ENCODE measurements at regions not wholly inside any gene's neighbourhood (a gene's known extent, or its start where the extent isn't known, plus 50 kb on each side); places are given as distances from the start of the nearest gene placed in this dataset.

- no peak overlapping the region for H3K4me3 ChIP-seq (ENCODE audit: low read depth, low read length)
Measured at GRCh38 chr22:47445716-47446290, 683.4 kb downstream of the TBC1D22A start.

DNA sequence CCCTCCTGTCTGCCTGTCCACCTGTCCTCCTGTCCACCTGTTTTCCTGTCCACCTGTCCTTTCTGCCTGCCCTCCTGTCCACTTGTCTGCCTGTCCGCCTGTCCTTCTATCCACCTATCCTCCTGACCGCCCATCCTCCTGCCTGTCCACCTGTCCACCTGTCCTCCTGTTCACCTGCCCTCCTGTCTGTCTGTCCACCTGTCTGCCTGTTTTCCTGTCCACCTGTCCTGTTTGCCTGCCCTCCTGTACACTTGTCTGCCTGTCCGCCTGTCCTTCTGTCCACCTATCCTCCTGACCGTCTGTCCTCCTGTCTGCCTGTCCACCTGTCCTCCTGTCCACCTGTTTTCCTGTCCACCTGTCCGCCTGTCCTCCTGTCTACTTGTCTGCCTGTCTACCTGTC, 682.8 kb downstream of the TBC1D22A start:
- no peak overlapping the region for H3K4me3 ChIP-seq (ENCODE audit: low read depth, low read length)

- H3K4me3 ChIP-seq (ENCODE audit: low read depth, low read length) = no peak overlapping the region
Measured at GRCh38 chr22:47444746-47445065, 682.3 kb downstream of the TBC1D22A start.

DNA sequence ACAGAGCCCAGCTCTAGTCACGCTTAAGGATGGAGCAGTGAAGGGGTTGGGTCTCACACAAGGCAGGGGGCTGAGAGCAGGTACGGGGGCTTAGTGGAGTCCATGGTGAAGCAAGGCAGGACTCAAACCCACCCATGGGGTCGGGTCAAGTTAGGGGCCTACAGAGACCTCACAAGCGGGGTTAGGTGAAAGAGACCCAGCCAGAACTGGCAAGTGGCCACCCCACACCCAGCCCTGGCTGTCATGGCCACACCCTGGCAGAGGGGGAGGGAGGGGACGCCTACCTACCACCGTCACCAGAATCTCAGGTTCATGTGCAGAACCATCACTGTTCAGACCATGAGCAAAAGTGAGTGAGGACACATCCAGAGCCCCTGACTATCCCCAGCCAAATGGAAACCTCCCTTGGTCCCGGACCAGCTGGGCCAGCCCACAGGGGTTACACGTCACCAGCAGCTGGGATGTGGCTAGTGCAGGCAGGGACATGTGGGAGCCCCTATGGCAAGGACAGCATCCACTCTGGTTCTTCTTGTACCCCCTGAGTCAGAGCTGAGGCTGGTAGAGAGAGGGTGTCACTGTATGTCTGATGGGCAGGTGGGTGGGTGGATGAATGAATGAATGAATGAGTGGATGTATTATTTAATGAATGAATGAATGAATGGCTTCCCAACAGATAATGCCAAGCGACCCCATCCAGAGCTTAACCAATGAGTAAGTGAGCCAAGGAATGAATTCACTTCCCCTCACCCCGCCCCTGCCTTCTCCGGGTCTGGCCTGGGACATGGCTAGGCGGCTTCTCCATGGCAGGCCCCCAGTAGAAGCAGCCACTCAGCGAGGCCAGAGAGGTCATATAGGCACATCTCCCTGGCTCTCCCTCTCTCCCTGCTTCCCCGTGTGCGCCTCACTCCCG, 681.6 kb downstream of the TBC1D22A start:
- no peak overlapping the region for H3K4me3 ChIP-seq (ENCODE audit: low read depth, low read length)

DNA sequence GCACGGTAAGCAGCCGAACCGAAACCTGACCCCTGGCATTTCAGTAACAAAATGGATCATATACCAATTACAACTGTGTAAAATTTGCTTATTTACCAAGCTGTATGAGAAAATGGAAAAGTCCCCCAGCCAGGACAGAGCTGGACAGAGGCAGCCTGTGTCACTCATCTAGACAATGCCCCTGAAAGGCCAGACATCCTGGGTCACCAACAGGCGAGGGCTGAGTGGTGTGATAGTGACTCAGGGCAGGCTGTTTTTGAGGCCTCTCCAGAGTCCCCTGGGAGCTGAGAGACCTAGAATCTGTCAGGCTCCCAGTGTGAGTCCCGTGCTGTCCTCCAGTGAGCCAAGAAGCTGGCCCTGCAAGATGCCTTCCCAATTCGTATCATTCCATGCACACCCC, 680.4 kb downstream of the TBC1D22A start:
- no peak overlapping the region for H3K4me3 ChIP-seq (ENCODE audit: low read depth, low read length)

- H3K4me3 ChIP-seq (ENCODE audit: low read depth, low read length) = no peak overlapping the region
Measured at GRCh38 chr22:47439643-47440265, 677.3 kb downstream of the TBC1D22A start.

DNA sequence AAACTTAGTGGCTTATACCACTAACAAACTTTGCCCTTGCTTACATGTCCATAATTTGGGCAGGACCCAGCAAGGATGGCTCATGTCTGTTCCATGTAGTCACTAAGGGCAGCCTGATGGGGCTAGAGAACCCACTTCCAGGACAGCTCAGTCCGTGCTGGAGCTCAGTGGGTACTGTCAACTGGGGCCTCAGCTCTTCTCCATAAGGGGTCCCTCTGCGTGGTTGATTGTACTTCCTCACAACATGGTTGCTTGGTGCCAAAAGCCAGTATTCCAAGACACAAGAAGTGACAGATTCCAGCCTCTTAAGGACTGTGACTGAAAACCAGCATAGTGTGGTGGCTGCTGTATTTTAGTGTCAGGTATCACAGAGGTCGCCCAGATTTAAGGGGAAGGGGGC, 675.2 kb downstream of the TBC1D22A start:
- no peak overlapping the region for H3K4me3 ChIP-seq (ENCODE audit: low read depth, low read length)

- H3K4me3 ChIP-seq (ENCODE audit: low read depth, low read length) = no peak overlapping the region
Measured at GRCh38 chr22:47437110-47437509, 674.7 kb downstream of the TBC1D22A start.

DNA sequence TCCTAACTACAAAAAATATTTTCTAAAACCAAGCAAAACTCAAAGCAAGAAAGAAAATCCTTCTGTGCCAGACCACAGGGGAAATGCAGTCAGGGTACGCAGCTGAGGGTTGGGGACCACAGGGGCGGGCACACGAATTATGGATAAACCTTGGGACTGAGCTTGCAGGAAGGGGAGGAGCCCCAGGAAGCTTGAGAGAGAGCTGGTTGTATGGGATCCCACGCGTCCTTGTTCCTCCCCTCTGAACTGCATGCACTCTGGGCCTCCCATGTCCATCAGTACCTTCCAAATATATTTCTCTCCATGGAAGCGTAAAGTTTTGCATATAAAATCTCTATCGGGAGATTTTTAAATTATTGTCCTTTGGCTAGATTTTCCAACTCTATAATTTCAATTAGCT, 673.4 kb downstream of the TBC1D22A start:
- H3K4me3 ChIP-seq (ENCODE audit: low read depth, low read length) = no peak overlapping the region

GRCh38 chr22:47435204-47435487, 672.7 kb downstream of the TBC1D22A start:
- H3K4me3 ChIP-seq (ENCODE audit: low read depth, low read length) = no peak overlapping the region

GRCh38 chr22:47434336-47435203, 672.1 kb downstream of the TBC1D22A start:
- no peak overlapping the region for H3K4me3 ChIP-seq (ENCODE audit: low read depth, low read length)

- no peak overlapping the region for H3K4me3 ChIP-seq (ENCODE audit: low read depth, low read length)
Measured at GRCh38 chr22:47433627-47434026, 671.2 kb downstream of the TBC1D22A start.

GRCh38 chr22:47432683-47433082, 670.2 kb downstream of the TBC1D22A start:
- H3K4me3 ChIP-seq (ENCODE audit: low read depth, low read length) = no peak overlapping the region

DNA sequence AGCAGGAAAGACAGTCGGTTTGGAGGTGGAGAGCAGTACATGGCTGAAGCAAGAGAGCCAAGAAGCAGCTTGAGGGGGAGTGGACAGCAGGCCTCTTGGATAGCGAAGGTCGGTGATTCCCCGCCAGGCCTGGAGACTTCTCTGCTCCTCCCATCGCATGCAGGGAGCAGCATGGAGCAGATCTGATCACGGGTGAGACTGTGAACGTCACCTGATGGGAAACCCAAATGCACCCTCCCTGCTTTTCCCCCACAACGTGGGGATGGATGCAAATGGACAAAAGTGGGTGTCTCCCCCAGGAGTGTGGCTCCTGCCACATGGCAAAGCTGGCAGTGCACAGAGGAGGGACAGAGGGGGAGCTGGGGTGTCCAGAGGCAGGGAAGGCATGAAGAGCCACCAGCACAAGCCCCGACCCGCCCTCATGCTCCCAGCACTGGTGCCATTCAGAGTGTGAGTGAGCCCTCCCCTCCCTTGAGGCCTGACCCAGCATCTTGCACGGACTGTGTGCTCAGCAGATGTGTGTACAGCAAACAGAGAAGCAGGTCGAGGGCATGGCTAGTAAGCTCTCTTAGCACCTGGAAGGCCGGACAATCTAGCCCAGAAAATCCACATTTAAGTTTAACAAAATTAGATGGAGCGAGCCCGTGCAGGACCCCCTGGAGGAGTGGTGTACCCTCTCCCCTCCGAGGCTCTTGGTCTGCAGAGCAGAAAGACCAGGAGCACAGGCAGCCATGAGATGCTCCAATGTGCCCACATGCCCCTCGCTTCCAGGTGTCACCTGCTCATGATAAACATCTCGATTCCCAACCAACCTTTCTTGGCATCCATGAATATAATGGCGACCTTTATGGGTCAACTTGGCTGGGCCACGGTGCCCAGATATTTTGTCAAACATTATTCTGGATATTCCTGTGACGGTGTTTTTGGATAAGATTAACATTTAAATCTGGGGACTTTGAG, 661.7 kb downstream of the TBC1D22A start:
- H3K4me3 ChIP-seq (ENCODE audit: low read depth, low read length) = no peak overlapping the region

- H3K4me3 ChIP-seq (ENCODE audit: low read depth, low read length) = no peak overlapping the region
Measured at GRCh38 chr22:47423266-47423665, 660.8 kb downstream of the TBC1D22A start.

DNA sequence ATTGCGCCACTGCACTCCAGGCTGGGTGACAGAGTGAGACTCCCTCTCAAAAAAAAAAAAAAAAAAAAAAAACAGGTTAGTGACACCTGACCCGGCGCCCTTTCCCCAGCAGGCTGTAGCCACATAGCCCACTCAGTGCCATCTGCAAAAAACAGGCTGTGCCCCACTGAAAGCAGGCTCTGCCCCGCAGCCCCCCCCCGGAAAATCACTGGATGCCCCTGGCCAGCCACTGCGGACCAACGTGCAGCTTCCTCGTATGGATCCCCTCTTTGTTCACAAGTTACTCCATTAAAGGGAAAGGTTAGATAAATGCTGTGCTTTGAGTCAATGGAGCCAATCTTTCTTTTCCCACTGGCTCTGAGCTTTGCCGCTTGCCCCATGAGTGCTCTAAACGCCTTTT, 660.3 kb downstream of the TBC1D22A start:
- H3K4me3 ChIP-seq (ENCODE audit: low read depth, low read length) = no peak overlapping the region

DNA sequence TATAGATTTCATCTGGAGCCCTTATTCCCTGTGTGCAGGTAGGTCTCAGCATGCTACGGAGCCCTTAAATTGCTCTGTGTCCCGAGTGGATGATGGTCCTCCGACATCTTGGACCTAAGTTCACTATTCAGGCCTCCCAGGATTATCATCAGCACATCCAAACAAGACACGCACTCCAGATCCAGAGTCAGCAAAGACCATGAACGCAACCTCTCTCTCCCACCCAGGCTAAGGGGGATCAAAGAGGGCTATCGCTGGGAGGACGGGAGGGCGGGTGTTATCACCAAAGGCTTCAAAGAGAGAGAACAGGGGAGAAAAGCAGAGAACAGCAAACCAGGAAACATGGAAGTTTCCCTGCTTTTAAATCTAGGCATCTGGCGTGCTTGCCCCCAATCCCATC, 659.4 kb downstream of the TBC1D22A start:
- no peak overlapping the region for H3K4me3 ChIP-seq (ENCODE audit: low read depth, low read length)

- no peak overlapping the region for H3K4me3 ChIP-seq (ENCODE audit: low read depth, low read length)
Measured at GRCh38 chr22:47420211-47420610, 657.8 kb downstream of the TBC1D22A start.

DNA sequence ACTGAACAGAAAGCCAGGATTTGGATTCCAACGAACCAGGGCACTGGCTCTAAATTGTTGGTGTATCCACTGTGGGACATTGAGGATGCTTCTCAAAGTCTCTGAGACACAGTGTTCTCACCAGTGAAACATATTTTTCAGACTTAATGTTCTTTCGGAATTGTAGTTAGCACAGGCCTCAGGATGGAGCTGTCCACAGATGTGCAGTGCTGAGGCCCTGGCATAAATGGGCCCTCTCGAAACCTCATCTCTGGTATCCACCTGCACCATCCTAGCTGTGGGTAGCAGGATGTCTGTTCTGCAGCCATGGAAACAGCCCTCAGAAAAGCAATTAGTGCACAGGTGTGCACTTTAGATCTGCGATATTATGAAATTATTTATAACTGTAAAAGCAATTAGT, 656.8 kb downstream of the TBC1D22A start:
- H3K4me3 ChIP-seq (ENCODE audit: low read depth, low read length) = no peak overlapping the region

GRCh38 chr22:47417699-47418098, 655.2 kb downstream of the TBC1D22A start:
- H3K4me3 ChIP-seq (ENCODE audit: low read depth, low read length) = no peak overlapping the region
